D721Med (cell line): ENCODE measurements at regions not wholly inside any gene's neighbourhood (a gene's known extent, or its start where the extent isn't known, plus 50 kb on each side); places are given as distances from the start of the nearest gene placed in this dataset.

ENCODE experiments used
- DNase-seq: peaks from one replicate; pipeline ENCODE4 v3.0.0; 2011; ENCODE audit warnings: low spot score; ENCODE audit not compliant: insufficient read length
- FAIRE-seq: peaks from 2 replicates; lab custom pipeline; 2011; peaks lifted over from hg19 to GRCh38; lab: Jason Lieb, UNC
- TF ChIP-seq, protein P1 (sequence below): IDR thresholded peaks from 2 replicates; pipeline ENCODE4 v1.5.1; 2012; ENCODE audit warnings: mild to moderate bottlenecking, control low read depth; ENCODE audit not compliant: insufficient read depth; ENCODE audit errors: missing control alignments

DNA sequence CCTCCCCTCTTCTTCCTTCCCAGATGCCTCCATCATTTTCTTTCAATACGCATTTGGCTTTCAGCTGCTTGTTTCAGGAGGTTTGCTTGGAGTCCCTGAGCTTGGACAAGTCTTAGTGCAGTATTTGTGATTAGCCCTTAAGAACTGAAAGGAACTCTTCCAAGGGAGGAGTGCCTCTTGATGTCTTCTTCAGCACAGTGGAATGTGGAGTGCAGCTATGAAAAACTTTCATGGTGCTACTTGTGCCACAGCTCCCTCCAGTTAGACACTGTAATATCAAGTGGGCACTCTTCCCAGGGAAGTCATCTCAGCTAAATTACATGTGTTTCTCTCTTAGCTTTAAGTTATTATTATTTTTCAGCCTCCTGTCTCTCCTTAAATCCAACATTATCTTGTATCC, 173.1 kb downstream of the NECTIN3 start:
- FAIRE-seq (no peak), DNase-seq (no peak)
- TF ChIP-seq, protein P1, sequence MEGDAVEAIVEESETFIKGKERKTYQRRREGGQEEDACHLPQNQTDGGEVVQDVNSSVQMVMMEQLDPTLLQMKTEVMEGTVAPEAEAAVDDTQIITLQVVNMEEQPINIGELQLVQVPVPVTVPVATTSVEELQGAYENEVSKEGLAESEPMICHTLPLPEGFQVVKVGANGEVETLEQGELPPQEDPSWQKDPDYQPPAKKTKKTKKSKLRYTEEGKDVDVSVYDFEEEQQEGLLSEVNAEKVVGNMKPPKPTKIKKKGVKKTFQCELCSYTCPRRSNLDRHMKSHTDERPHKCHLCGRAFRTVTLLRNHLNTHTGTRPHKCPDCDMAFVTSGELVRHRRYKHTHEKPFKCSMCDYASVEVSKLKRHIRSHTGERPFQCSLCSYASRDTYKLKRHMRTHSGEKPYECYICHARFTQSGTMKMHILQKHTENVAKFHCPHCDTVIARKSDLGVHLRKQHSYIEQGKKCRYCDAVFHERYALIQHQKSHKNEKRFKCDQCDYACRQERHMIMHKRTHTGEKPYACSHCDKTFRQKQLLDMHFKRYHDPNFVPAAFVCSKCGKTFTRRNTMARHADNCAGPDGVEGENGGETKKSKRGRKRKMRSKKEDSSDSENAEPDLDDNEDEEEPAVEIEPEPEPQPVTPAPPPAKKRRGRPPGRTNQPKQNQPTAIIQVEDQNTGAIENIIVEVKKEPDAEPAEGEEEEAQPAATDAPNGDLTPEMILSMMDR, result no peak

DNA sequence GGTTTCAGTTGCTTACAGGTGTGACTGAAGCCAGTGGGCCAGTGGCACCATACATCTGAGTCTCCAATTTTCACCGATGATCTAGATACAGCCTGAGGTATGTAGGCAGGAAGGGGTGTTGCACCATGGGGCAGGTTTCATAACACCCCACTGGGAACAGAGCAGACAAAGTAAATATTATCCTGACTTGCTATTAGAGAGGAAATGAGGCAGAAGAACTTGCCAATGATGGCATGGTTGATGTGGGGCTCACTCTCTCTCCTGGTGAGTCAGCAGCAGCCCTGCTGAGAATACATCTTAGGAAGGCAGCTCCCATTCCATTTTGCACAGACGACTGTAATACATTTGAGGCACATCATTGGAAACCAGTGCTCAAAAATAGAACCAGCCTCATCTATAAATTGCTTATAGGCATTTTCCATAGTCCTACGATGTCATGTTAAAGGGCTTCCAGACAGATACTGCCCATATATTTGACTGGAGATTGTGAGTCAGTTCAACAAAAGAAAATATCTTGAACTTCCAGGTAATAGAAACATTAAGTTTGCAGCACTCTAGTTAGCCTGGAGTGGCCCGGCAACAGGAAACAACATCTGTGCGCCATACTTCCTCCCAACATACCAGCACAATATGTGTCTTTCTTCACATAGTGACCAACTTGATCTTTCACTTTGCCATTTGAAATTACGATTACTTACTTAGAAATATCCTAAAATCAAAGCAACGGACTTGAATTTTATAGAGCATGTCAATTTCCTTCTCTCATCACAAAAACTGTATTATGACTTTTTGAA, 175.5 kb downstream of the NECTIN3 start:
- DNase-seq, result no peak
- no peak for FAIRE-seq
- TF ChIP-seq, protein P1, result no peak

DNA sequence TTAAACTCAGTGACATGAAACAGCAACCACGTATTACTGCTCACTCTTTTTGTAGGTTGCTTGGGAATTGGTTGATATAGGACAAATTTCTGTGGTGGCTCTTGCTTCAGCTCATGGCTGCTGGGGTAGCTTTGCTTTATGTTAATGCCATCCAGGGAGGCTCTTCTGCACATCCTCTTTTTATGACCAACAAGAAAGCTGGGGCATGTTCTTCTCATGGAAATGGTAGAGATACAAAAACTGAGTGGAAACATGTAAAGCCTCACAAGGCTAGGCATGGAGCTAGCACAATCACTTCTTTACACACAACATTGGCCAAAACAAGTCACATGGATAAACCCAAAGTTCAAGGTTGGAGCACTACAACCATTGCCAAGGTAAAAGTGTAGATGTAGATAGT, 176.8 kb downstream of the NECTIN3 start:
- TF ChIP-seq, protein P1, result no peak
- no peak for FAIRE-seq

DNA sequence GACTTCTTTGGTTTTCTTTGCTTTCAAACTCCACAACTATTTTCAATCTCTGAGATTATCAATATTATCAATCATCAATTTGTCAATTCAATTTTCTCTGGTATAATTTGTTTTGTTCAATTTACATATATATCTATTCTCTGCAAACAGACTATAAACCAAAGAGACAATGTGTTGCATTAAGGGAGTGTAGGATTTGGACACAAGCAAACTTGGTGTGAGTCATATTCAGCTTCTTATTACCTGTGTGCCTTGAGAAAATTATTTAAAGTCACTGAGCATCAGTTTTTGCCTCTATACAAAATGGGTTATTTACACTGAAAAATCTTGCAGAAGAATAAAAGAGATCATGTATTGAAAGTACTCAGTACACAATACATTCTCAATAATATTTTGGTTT, 177.8 kb downstream of the NECTIN3 start:
- FAIRE-seq, result no peak
- no peak for DNase-seq
- TF ChIP-seq, protein P1, result no peak

More for the DNA sequence above, 176.8 kb downstream of the NECTIN3 start:
- no peak for DNase-seq

DNA sequence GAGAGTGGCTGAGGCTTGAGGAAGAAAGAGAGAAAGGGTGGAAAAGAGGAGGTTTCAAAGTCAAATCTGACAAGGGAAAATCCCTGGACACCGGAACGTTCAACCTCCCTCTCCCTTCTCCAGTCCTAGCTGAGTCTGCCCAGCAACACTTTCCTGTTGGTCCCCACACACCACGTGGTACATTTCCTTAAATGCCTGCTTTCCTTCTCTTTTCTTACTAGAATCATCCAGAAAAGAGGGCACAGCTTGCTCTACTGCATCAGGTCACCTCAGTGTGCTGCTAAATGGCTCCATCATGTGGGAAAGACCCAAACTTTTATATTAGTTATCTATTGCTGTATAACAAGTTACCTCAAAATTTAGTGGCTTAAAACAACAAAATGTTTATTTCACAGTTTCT, 181.2 kb downstream of the NECTIN3 start:
- TF ChIP-seq, protein P1, result no peak
- DNase-seq (no peak), FAIRE-seq (no peak)

DNA sequence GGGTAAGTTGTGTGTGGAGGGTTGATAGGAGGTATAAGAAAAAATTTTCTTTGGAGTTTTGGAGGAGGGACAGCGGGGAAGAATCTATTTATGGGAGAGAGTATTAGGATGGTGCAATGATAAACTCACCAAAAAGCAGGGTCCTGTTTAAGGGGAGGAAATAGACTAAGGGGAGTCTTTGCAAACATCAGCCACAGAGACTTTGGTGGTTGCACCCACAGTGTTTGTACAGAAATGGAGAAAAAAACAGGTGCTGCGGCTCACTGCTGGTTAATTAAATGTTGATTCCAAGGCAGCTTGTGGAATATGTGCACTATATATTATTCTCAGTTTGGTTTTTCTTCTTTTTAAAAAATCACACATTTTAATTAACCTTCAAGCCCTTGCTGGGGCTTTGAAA, 182.1 kb downstream of the NECTIN3 start:
- DNase-seq, result no peak
- no peak for FAIRE-seq
- TF ChIP-seq, protein P1, result no peak

DNA sequence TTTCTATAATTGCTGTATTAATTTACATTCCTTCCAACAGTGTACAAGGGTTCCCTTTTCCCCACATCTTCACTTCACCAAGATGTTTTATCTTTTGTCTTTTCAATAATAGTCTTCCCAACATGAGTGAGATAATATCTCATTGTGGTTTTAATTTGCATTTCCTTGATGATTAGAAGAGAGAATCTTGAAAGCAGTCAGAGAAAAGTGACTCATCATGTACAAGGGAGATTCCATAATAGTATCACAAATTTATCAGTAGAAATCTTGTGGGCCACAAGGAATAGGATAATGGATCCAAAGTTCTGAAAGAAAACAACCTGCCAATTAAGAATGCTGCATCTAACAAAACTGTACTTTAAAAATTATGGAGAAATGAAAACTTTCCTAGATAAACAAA, 189.3 kb downstream of the NECTIN3 start:
- FAIRE-seq, result no peak
- TF ChIP-seq, protein P1, result no peak
- no peak for DNase-seq
